GM18502 (cell line): ENCODE measurements at regions not wholly inside any gene's neighbourhood (a gene's known extent, or its start where the extent isn't known, plus 50 kb on each side); places are given as distances from the start of the nearest gene placed in this dataset.

Experiments
- ATAC-seq: cut with Tn5 transposase; IDR thresholded peaks from one replicate; pipeline ENCODE4 v1.9.1; 2021; ENCODE audit warnings: mild to moderate bottlenecking; ENCODE audit not compliant: unreplicated experiment, poor library complexity

- ATAC-seq, result no peak
These were observed 81.7 kb upstream of the PDE10A start for GRCh38 chr6:165744555-165745228.

DNA sequence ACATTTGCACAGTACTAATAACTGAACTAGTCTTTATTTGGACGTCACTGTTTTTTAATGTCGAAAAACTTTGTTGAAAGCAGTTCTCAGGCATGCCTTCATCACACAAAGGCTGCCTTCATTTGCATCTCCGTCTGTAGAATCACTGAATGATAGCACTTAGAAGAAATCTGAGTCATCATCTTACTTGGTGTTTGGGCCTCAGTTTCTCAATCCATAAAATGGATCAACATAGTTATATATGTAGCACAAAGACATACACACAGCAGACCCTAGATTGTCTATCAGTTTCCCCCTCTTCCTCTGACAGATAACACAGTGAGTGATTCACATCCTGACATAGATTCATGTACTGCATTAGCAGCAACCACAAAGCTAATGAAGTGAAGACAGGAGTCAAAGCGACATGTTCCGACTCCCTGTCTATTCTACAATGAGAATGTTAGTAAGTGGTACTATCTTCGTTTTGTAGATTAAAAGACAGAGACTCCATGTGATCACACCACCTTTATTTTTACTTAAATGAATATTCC, 80.4 kb upstream of the PDE10A start:
- ATAC-seq, result no peak

DNA sequence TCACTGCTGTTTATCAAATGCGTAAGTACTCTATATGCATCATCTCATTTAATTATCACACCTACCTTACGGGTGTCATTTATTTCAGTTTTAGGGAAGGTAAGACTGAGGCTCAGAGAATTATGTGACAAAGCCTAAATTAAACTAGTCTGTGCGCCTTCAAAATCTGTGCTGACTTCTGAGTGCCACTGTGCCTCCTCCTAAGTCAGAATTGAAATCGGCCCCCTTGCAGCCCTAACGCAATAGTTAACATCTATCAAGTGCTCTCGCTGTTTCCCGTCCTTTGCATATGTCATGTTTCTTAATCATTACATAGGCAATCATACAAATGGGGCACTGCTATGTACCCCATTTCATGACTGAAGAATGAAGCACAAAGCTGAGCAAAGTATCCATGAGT, 79.0 kb upstream of the PDE10A start:
- ATAC-seq, result no peak

GRCh38 chr6:165737396-165737795, 74.4 kb upstream of the PDE10A start:
- no peak for ATAC-seq

DNA sequence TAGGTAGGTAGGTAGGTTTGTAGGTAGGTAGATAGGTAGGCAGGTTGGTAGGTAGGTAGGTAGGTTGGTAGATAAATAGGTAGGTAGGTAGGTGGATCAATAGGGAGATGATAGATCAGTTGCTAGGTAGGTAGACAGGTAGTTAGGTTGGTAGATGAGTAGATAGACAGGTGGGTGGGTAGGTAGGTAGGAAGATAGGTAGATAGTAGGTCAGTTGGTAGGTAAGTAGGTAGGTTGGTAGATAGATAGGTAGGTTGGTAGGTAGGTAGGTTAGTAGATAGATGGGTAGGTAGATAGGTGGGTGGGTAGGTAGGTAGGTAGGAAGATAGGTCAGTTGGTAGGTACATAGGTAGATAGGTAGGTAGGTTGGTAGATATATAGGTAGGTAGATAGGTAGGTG, 72.0 kb upstream of the PDE10A start:
- no peak for ATAC-seq

GRCh38 chr6:165733489-165733791, 70.4 kb upstream of the PDE10A start:
- no peak for ATAC-seq

DNA sequence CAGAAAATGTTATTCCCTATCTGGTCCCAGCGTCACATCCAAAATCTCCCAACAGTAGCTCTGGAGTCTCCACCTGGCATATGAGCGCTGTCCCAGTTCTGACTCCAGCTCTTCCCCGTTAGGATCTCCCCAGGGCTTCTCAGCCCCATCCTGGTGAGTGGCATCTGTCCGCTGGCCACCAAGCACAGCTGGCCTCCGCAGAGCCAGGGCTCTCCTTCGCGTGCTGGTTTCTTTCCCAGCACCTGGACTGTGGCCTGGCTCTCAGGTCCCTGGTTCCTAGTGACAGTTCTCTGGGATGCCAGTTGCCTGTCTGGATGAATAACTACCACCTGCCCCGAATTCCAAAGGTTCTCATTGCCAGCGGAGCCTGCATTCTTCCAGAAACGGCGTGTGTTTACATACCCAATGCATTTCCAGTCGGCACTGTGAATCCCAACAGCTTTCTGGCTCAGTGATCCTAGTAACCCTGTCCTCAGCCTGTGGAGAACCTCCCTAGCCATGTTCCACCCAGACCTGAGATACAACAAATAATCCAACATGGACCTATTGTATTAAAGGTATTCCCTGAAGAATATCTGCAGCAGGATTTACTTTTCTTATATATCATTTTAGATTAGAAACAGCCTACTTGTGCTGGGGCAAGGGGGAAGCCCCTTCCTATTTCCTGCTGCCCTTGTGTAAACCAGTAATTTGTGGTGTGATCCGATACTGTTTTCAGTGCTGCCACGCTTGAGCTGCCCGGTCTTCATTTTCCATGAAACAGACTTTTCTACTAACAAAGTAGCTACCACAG, 69.9 kb upstream of the PDE10A start:
- peak; percentile 93 for ATAC-seq

- peak; percentile 53 for ATAC-seq
These were observed 66.4 kb upstream of the PDE10A start for GRCh38 chr6:165729307-165729936.

DNA sequence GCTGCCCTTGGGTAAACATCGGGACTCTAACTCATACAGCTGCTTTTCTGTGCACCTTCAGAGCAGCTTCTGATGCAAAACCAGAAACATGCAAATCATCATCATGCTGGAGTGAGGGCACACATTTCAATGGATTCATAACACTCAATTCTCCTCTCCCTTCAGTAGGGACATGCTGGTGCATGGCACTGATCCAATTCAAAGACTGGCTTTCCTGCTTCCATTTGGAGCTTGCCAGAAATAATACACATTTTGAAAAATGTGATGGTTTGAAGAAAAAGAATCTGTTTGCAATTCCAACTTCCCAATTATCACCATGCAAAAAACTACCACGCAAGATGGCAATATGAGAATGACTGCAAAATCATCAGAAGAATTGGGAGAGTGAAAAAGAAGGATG, 65.2 kb upstream of the PDE10A start:
- ATAC-seq, result no peak

GRCh38 chr6:165726965-165727381, 63.9 kb upstream of the PDE10A start:
- ATAC-seq, result no peak

- no peak for ATAC-seq
These were observed 63.3 kb upstream of the PDE10A start for GRCh38 chr6:165726290-165726875.

- no peak for ATAC-seq
These were observed 62.2 kb upstream of the PDE10A start for GRCh38 chr6:165725201-165725600.

- ATAC-seq, result no peak
These were observed 60.3 kb upstream of the PDE10A start for GRCh38 chr6:165723326-165723725.

DNA sequence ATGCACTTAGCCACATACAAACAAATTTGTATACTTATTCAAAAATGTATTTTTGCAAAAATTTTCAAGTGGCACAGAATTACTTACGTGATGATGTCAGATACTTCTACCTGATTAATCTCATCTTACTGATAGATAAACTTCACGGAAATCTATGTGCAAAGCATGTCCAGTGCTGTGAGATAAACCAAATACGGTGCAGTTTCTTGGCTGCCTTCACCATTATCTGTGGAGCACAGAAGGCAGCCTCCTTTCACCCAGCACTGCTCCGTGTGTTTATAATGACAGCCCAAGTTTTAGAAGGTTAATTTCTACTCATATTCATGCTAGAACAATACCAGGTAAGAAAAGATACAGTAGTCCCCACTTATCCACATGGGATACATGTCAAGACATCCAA, 59.0 kb upstream of the PDE10A start:
- no peak for ATAC-seq

GRCh38 chr6:165721356-165721755, 58.3 kb upstream of the PDE10A start:
- ATAC-seq, result no peak

DNA sequence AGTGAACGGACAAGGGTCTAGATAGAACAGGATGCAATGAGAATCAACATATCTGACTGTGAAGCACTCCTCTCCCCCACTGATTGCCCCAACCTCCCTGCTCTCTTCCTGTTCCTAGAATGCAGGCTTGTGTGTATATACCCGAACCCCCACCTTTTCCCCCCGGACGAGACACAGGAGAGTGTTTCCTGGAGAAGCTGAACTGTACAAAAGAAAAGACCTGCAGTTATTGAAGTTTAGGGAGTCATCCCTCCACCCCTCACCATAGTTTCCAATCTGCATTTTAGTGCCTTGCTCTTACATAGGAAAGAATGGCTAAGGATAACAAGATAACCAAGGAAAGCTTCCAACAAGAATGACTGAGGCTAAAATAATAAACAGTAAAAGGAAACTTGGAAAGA, 55.5 kb upstream of the PDE10A start:
- ATAC-seq, result no peak

GRCh38 chr6:165717732-165718465, 54.9 kb upstream of the PDE10A start:
- no peak for ATAC-seq

GRCh38 chr6:165716886-165717285, 53.8 kb upstream of the PDE10A start:
- ATAC-seq, result no peak

DNA sequence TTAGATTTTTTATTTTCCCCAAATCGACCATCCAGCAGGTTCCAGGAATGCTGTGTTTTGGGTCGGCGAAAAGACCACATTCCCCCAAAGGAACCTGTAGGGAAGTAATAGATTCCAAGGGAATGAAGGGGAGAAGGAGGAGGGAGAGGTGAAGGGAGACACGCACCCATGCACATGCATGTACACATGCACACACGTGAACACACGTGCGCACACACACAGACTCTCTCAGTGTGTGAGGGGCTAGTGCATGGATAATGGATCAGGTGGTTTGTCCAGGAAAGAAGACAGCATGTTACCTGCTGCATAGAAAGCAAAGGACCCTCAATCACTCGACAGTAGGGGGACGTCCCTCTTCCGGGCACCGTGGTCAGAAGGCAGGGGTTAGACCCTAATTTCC, 52.4 kb upstream of the PDE10A start:
- ATAC-seq, result no peak

DNA sequence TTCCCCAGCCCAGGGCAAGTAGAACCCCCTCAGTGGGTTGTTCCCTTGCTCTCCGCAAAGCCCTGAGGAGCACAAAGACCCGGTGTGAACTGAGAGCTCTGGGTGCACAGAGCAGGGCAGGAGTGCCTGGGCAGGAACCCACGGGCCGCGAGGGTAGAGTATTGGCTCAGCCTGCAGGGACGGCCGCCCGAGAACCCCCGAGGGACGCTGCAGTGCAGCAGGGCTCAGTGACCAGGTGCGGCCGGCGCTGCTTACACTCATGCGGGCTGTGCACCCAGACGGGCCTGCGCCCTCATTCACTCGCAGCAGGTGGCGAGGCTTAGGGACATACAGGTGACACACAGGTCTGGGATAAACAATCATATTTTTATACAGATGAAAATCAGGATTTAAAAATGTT, 51.9 kb upstream of the PDE10A start:
- no peak for ATAC-seq
